Neuronal stem cell (in vitro differentiated cells): ENCODE measurements at regions not wholly inside any gene's neighbourhood (a gene's known extent, or its start where the extent isn't known, plus 50 kb on each side); places are given as distances from the start of the nearest gene placed in this dataset.

ENCODE experiments used
- DNase-seq: peaks from one replicate; pipeline ENCODE4 v3.0.0-alpha.2; 2013; ENCODE audit warnings: low spot score
- H2AFZ ChIP-seq: one replicate; pipeline ENCODE4 v1.6.1; 2013; ENCODE audit warnings: mild to moderate bottlenecking, low read length, inconsistent platforms
- H2AK5ac ChIP-seq: 2 replicates; pipeline ENCODE4 v1.6.1; 2013; ENCODE audit warnings: low read depth, mild to moderate bottlenecking, inconsistent platforms, low read length, moderate library complexity, mixed read lengths
- H2BK120ac ChIP-seq: 2 replicates; pipeline ENCODE4 v1.6.1; 2013; ENCODE audit warnings: low read depth, mild to moderate bottlenecking, inconsistent platforms, low read length, moderate library complexity, mixed read lengths
- H2BK12ac ChIP-seq: one replicate; pipeline ENCODE4 v1.6.1; 2013; ENCODE audit warnings: low read length, inconsistent platforms
- H2BK15ac ChIP-seq: 2 replicates; pipeline ENCODE4 v1.6.1; 2013; ENCODE audit warnings: mild to moderate bottlenecking, low read length, inconsistent platforms, mixed read lengths
- H2BK5ac ChIP-seq: one replicate; pipeline ENCODE4 v1.6.1; 2013; ENCODE audit warnings: inconsistent platforms, mild to moderate bottlenecking, low read length, moderate library complexity
- H3K14ac ChIP-seq: one replicate; pipeline ENCODE4 v1.6.1; 2013; ENCODE audit warnings: low read length, inconsistent platforms
- H3K18ac ChIP-seq: 2 replicates; pipeline ENCODE4 v1.6.1; 2013; ENCODE audit warnings: low read length, inconsistent platforms
- H3K23ac ChIP-seq: 2 replicates; pipeline ENCODE4 v1.6.1; 2013; ENCODE audit warnings: low read depth, mild to moderate bottlenecking, mixed read lengths, low read length, inconsistent platforms; ENCODE audit not compliant: poor library complexity
- H3K27ac ChIP-seq: replicated peaks from 3 replicates; pipeline ENCODE4 v1.5.1; 2013; ENCODE audit warnings: low read length, inconsistent platforms
- H3K27me3 ChIP-seq, 3 experiments: 2 replicates each; pipeline ENCODE4 v1.6.1; 2013; ENCODE audit warnings: low read length in 3 of 3, mild to moderate bottlenecking in 2 of 3, inconsistent platforms in 1 of 3, low read depth in 1 of 3, mixed read lengths in 1 of 3, moderate library complexity in 1 of 3; ENCODE audit not compliant: control insufficient read depth in 3 of 3, insufficient read depth in 3 of 3
- H3K36me3 ChIP-seq, 2 donors: replicated peaks in 1 of 2; 2 replicates each; pipeline ENCODE4 v1.6.1; 2013; ENCODE audit warnings: low read length in 2 of 2; ENCODE audit not compliant: control insufficient read depth in 2 of 2, insufficient read depth in 2 of 2
- H3K4ac ChIP-seq: 2 replicates; pipeline ENCODE4 v1.6.1; 2013; ENCODE audit warnings: inconsistent platforms, mild to moderate bottlenecking, low read length, moderate library complexity
- H3K4me1 ChIP-seq, 2 donors: 1 replicate in 1 of 2; 2 replicates in 1 of 2; pipeline ENCODE4 v1.6.1; 2013; ENCODE audit warnings: low read length in 2 of 2, low read depth in 1 of 2; ENCODE audit not compliant: control insufficient read depth in 2 of 2, insufficient read depth in 1 of 2
- H3K4me2 ChIP-seq: one replicate; pipeline ENCODE4 v1.6.1; 2013; ENCODE audit warnings: mild to moderate bottlenecking, low read length, inconsistent platforms; ENCODE audit not compliant: insufficient read depth, poor library complexity, severe bottlenecking
- H3K4me3 ChIP-seq, 2 donors: 2 replicates each; pipeline ENCODE4 v1.5.1; 2013; ENCODE audit warnings: low read length in 2 of 2, mild to moderate bottlenecking in 2 of 2, inconsistent platforms in 1 of 2, moderate library complexity in 1 of 2
- H3K79me1 ChIP-seq: one replicate; pipeline ENCODE4 v1.6.1; 2013; ENCODE audit warnings: low read depth, mild to moderate bottlenecking, inconsistent platforms, low read length, moderate library complexity
- H3K9ac ChIP-seq: one replicate; pipeline ENCODE4 v1.6.1; 2013; ENCODE audit warnings: mild to moderate bottlenecking, low read depth, low read length, inconsistent platforms; ENCODE audit not compliant: poor library complexity
- H3K9me3 ChIP-seq, 2 donors: replicated peaks in 1 of 2; 2 replicates each; pipeline versions ENCODE3 to v1.6.1; 2013; ENCODE audit warnings: low read length in 2 of 2, mild to moderate bottlenecking in 2 of 2, inconsistent platforms in 1 of 2, low read depth in 1 of 2, mixed read lengths in 1 of 2, moderate library complexity in 1 of 2; ENCODE audit not compliant: control insufficient read depth in 2 of 2, insufficient read depth in 1 of 2
- H4K8ac ChIP-seq: one replicate; pipeline ENCODE4 v1.6.1; 2013; ENCODE audit warnings: low read depth, mild to moderate bottlenecking, inconsistent platforms, low read length, moderate library complexity
- H4K91ac ChIP-seq: one replicate; pipeline ENCODE4 v1.6.1; 2013; ENCODE audit warnings: low read length, low read depth, mild to moderate bottlenecking, inconsistent platforms; ENCODE audit not compliant: poor library complexity
- WGBS, 2 donors: extraction: QIAGEN DNeasy Blood & Tissue Kit; methylation state at CpG; one replicate each; pipeline ENCODE4 v1.1.7; 2013; ENCODE audit warnings: missing lambda C conversion rate in 2 of 2, mixed read lengths in 1 of 2; ENCODE audit not compliant: insufficient read length in 2 of 2, insufficient replicate concordance in 1 of 2; ENCODE audit errors: extremely low coverage in 2 of 2; 5-methylcytosine and 5-hydroxymethylcytosine counted together

DNA sequence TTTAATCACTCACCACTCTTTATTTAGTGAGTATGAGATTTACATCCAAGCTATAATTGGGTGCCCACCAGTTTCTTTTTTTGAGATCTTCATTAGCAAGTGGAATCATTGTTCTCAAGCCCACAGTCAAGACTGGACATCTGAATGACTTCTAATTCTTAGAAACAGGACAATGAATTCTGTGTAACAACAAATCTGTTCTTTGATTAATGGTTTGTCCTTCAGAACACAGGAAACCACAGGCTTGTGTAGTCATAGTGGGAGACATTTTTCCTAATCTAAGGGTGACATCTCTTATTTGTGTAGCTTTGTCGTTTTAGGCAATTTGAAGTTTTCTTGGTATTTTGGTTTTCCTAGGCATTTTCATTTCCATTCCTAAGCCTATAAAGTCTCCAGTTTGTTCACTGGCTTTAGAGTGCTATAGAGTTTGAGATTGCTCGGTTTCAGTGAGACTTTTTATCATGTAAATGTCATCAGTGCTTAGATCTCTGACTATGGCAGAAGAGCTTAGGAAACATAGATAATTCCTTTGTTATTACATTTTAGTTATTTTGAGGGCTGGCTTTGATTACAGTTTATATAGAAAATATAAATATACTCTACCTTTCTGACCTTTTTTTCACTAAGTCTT, 903.9 kb upstream of the MAP3K7 start:
- H2AFZ ChIP-seq = no peak overlapping the region
- no peaks in the 10 kb centered on the region for H3K79me1 ChIP-seq
- H3K9me3 ChIP-seq = no peaks in the 10 kb centered on the region
- H3K9ac ChIP-seq = no peak overlapping the region
- no peak overlapping the region for H3K27ac ChIP-seq
- H2BK15ac ChIP-seq = no peak overlapping the region
- no peak overlapping the region for H3K23ac ChIP-seq
- H2BK120ac ChIP-seq = no peak overlapping the region
- peaks cover 0 to 29% (median 0%) of the 10 kb centered on the region in 3 experiments for H3K27me3 ChIP-seq
- H3K18ac ChIP-seq = no peak overlapping the region
- H4K8ac ChIP-seq = no peak overlapping the region
- no peak overlapping the region for H4K91ac ChIP-seq
- no peak overlapping the region for H3K4me2 ChIP-seq
- WGBS, 2 donors = no CpG with 5 or more reads among the region's 2 CpGs
- DNase-seq = no peak
- no peak overlapping the region for H2BK5ac ChIP-seq
- H3K4me1 ChIP-seq = peaks cover 0 to 2% of the 10 kb centered on the region in 2 donors
- H3K4me3 ChIP-seq = no peak overlapping the region
- H3K4ac ChIP-seq = no peak overlapping the region
- no peaks in the 10 kb centered on the region for H3K36me3 ChIP-seq
- no peak overlapping the region for H2AK5ac ChIP-seq
- no peak overlapping the region for H3K14ac ChIP-seq
- no peak overlapping the region for H2BK12ac ChIP-seq

DNA sequence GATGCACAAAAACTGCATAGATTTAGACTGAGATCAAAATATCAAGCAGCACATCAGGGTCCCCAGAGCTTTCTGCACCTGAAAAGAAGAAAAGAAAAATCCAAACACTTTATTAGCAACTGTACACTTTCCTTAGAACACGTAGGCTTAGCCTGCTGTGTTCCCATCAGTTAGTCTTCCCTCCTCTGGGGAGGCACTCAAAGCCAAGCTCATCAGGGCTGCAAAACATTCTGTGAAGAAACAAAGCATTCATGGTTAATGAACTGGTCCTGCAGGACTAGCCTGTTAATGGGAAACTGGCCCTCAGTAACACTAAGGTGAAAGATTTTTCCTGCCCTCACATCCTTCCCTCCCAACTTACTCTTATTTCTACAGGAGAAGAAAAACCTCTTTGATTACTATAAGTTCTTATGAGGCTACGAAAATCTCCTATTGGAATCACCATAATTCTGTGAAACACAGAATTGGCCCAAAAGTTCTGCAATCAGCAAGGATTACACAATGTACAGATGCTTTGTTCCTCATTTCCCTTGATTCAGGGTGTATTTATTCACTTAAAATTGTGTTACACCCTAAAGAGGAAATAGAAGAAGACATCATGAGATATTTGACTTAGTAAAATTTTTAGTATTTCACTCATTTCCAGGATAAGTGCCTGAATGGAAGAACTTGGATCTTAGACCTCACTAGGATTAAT, 901.0 kb upstream of the MAP3K7 start:
- H3K4me3 ChIP-seq = no peak overlapping the region
- no peak overlapping the region for H2BK120ac ChIP-seq
- no peak for DNase-seq
- H2AK5ac ChIP-seq = no peak overlapping the region
- H3K14ac ChIP-seq = no peak overlapping the region
- no peak overlapping the region for H3K4me2 ChIP-seq
- H2BK15ac ChIP-seq = no peak overlapping the region
- no CpG with 5 or more reads among the region's 2 CpGs for WGBS, 2 donors
- no peaks in the 10 kb centered on the region for H3K36me3 ChIP-seq
- no peak overlapping the region for H3K18ac ChIP-seq
- no peak overlapping the region for H4K91ac ChIP-seq
- no peak overlapping the region for H2BK12ac ChIP-seq
- H3K9me3 ChIP-seq = no peaks in the 10 kb centered on the region
- peaks cover 0 to 2% of the 10 kb centered on the region in 2 donors for H3K4me1 ChIP-seq
- no peak overlapping the region for H4K8ac ChIP-seq
- H3K23ac ChIP-seq = no peak overlapping the region
- H2AFZ ChIP-seq = no peak overlapping the region
- no peak overlapping the region for H3K9ac ChIP-seq
- H3K27ac ChIP-seq = no peak overlapping the region
- H3K4ac ChIP-seq = no peak overlapping the region
- H3K27me3 ChIP-seq = peaks cover 0 to 12% (median 0%) of the 10 kb centered on the region in 3 experiments
- no peaks in the 10 kb centered on the region for H3K79me1 ChIP-seq
- no peak overlapping the region for H2BK5ac ChIP-seq

DNA sequence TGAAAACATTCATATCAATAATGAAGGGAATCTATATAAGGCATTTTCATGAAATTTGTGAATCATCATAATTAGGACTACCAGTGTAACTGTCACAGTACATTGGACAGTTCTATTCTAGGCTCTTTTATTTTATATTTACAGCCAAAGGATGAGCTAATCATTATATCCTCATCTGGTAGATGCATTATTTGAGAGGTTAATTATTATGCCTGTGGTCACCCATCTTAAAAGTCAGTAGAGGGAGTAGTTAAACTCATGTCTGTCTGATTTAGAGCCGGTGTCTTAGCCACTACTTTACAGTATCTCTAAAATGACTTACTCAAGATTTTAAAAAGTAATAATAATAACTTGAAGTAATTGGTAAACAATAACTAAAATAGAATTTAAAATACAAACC, 899.3 kb upstream of the MAP3K7 start:
- no peak overlapping the region for H3K14ac ChIP-seq
- H3K4me1 ChIP-seq = peaks cover 0 to 2% of the 10 kb centered on the region in 2 donors
- no peak overlapping the region for H2BK15ac ChIP-seq
- no peak overlapping the region for H2BK5ac ChIP-seq
- no peaks in the 10 kb centered on the region for H3K9me3 ChIP-seq
- no peak for DNase-seq
- H4K91ac ChIP-seq = no peak overlapping the region
- H4K8ac ChIP-seq = no peak overlapping the region
- no CpG with 5 or more reads among the region's 1 CpG for WGBS, 2 donors
- H3K27me3 ChIP-seq = peaks cover 0 to 8% (median 0%) of the 10 kb centered on the region in 3 experiments
- no peak overlapping the region for H3K4me2 ChIP-seq
- H2AK5ac ChIP-seq = no peak overlapping the region
- H2BK120ac ChIP-seq = no peak overlapping the region
- H2BK12ac ChIP-seq = no peak overlapping the region
- no peak overlapping the region for H3K18ac ChIP-seq
- H2AFZ ChIP-seq = no peak overlapping the region
- no peaks in the 10 kb centered on the region for H3K36me3 ChIP-seq
- no peak overlapping the region for H3K9ac ChIP-seq
- H3K4me3 ChIP-seq = no peak overlapping the region
- no peak overlapping the region for H3K27ac ChIP-seq
- no peaks in the 10 kb centered on the region for H3K79me1 ChIP-seq
- H3K23ac ChIP-seq = no peak overlapping the region
- H3K4ac ChIP-seq = no peak overlapping the region

DNA sequence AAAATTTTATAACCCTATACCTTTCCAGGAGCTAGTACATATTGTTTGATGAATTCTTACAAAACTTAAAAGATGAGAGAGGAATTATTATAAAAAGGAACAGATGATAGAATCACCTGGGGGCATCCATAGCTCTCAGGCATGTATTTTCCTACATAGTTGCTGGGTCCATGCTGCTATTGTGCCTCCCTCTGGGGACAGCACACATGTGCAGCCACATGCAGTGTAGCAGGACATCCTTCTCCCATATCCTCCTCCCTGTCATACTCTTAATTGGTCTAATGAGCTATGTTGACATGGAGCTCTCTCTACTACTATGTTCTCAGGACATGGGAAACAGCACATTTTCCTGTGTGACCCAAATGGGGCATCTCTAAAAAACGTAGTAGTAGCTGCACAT, 898.2 kb upstream of the MAP3K7 start:
- Histone ChIP-seq H3K36me3 (no peaks in the 10 kb centered on the region), H3K23ac (no peak overlapping the region), H2BK12ac (no peak overlapping the region), H4K91ac (no peak overlapping the region), H2AK5ac (no peak overlapping the region), H3K27ac (no peak overlapping the region), H3K79me1 (no peaks in the 10 kb centered on the region), H3K9ac (no peak overlapping the region), H3K9me3 (no peaks in the 10 kb centered on the region), H2BK5ac (no peak overlapping the region), H4K8ac (no peak overlapping the region), H2BK15ac (no peak overlapping the region), H2BK120ac (no peak overlapping the region), H3K18ac (no peak overlapping the region), H3K27me3 (peaks cover 0 to 8% (median 0%) of the 10 kb centered on the region in 3 experiments), H3K4me2 (no peak overlapping the region), H3K4me3 (no peak overlapping the region), H3K4me1 (peaks cover 0 to 2% of the 10 kb centered on the region in 2 donors), H3K4ac (no peak overlapping the region), H3K14ac (no peak overlapping the region), H2AFZ (no peak overlapping the region)
- WGBS, 2 donors = no CpG with 5 or more reads among the region's 1 CpG
- no peak for DNase-seq
